ENCODE measurements at regions not wholly inside any gene's neighbourhood (a gene's known extent, or its start where the extent isn't known, plus 50 kb on each side); places are given as distances from the start of the nearest gene placed in this dataset.
A peak's percentile ranks its signal among the peaks of the same experiment; 100 is the strongest.

GRCh38 chrX:4265036-4265435 is 551.6 kb upstream of the PRKX start:
- no peak overlapping the region for H2AFZ ChIP-seq
- H4K20me1 ChIP-seq (replicated peaks; ENCODE audit: insufficient read depth), result no peaks in the 10 kb centered on the region
- H3K9me2 ChIP-seq (ENCODE audit: insufficient read depth), result no peaks in the 10 kb centered on the region
- ATAC-seq (no peak), DNase-seq (ENCODE audit: low spot score) (no peak)
- TF ChIP-seq EZH2phosphoT487 (IDR thresholded peaks at IDR 0.05; ENCODE audit: unreplicated experiment), result no peak
- peak in 1 of 2 experiments; percentile 49; a peak in 2 of 4 replicates for TF ChIP-seq CTCF (conservative IDR thresholded peaks at IDR 0.05; ENCODE audit: low read depth in 2 of 2)
- H3F3A ChIP-seq (replicated peaks; ENCODE audit: low read depth), result no peaks in the 10 kb centered on the region
- no peaks in the 10 kb centered on the region for H3K36me3 ChIP-seq (ENCODE audit: insufficient read depth)
- Mint-ChIP-seq H3K27me3 (ENCODE audit: insufficient read depth, low read depth, poor library complexity) (peaks cover 2% of the 10 kb centered on the region), H3K4me1 (peaks cover 22% of the 10 kb centered on the region), H3K27ac (no peak overlapping the region), H3K4me3 (no peak overlapping the region), H3K9me3 (peaks cover 3% of the 10 kb centered on the region; the same call in 1 of the 3 replicates), H3K36me3 (ENCODE audit: low read depth) (no peaks in the 10 kb centered on the region; the same call in 2 of the 3 replicates)
- H3K4me2 ChIP-seq, result no peak overlapping the region
- no peak overlapping the region for H3K4me3 ChIP-seq
- H3K79me2 ChIP-seq (replicated peaks; ENCODE audit: insufficient read depth), result no peaks in the 10 kb centered on the region
- H3K4me1 ChIP-seq (ENCODE audit: insufficient read depth), result 0 out of 2 replicates have a peak, but pooled peaks cover 10% of the 10 kb centered on the region
- H3K27me3 ChIP-seq (ENCODE audit: insufficient read depth), result no peaks in the 10 kb centered on the region
- H3K27ac ChIP-seq (ENCODE audit: low read depth), result no peak overlapping the region

GRCh38 chrX:4263030-4263803 is 549.8 kb upstream of the PRKX start:
- Mint-ChIP-seq H3K27me3 (ENCODE audit: insufficient read depth, low read depth, poor library complexity) (peaks cover 2% of the 10 kb centered on the region), H3K36me3 (ENCODE audit: low read depth) (no peaks in the 10 kb centered on the region), H3K27ac (no peak overlapping the region), H3K9me3 (peaks cover 3% of the 10 kb centered on the region; the same call in 1 of the 3 replicates), H3K4me3 (no peak overlapping the region), H3K4me1 (peaks cover 22% of the 10 kb centered on the region)
- H3K27ac ChIP-seq (ENCODE audit: low read depth), result no peak overlapping the region
- no peaks in the 10 kb centered on the region for H3K9me2 ChIP-seq (ENCODE audit: insufficient read depth)
- ATAC-seq (peak; percentile 45; the same call in 2 of the 3 replicates), DNase-seq (ENCODE audit: low spot score) (peak; percentile 49)
- no peaks in the 10 kb centered on the region for H4K20me1 ChIP-seq (replicated peaks; ENCODE audit: insufficient read depth)
- no peaks in the 10 kb centered on the region for H3K27me3 ChIP-seq (ENCODE audit: insufficient read depth)
- H3K79me2 ChIP-seq (replicated peaks; ENCODE audit: insufficient read depth), result no peaks in the 10 kb centered on the region
- 0 out of 2 replicates have a peak overlapping the region, but pooled peaks have one; percentile 14 for H3K4me2 ChIP-seq
- H3K36me3 ChIP-seq (ENCODE audit: insufficient read depth), result no peaks in the 10 kb centered on the region
- 0 out of 2 replicates have a peak, but pooled peaks cover 10% of the 10 kb centered on the region for H3K4me1 ChIP-seq (ENCODE audit: insufficient read depth)
- no peaks in the 10 kb centered on the region for H3F3A ChIP-seq (replicated peaks; ENCODE audit: low read depth)
- no peak for TF ChIP-seq EZH2phosphoT487 (IDR thresholded peaks at IDR 0.05; ENCODE audit: unreplicated experiment)
- no peak for TF ChIP-seq EZH2 (IDR thresholded peaks at IDR 0.05; ENCODE audit: low read depth, unreplicated experiment)
- TF ChIP-seq CTCF (conservative IDR thresholded peaks at IDR 0.05; ENCODE audit: low read depth in 2 of 2), result peak; percentile 47 to 51
- no peak overlapping the region for H2AFZ ChIP-seq
- H3K4me3 ChIP-seq, result no peak overlapping the region
